GM19043 (cell line): ENCODE measurements at regions not wholly inside any gene's neighbourhood (a gene's known extent, or its start where the extent isn't known, plus 50 kb on each side); places are given as distances from the start of the nearest gene placed in this dataset.
"Not testable (repeated sequence)": the region's sequence is repeated elsewhere in the genome, so short reads cannot be mapped to it uniquely, and the experiment has no call there.

Experiments
- ATAC-seq: cut with Tn5 transposase; IDR thresholded peaks from one replicate; pipeline ENCODE4 v1.9.1; 2021; ENCODE audit warnings: low read depth; ENCODE audit not compliant: unreplicated experiment

- ATAC-seq = no peak
These were observed 135.7 kb downstream of the IGF1 start for GRCh38 chr12:102344691-102345090.

- ATAC-seq = no peak
These were observed 136.8 kb downstream of the IGF1 start for GRCh38 chr12:102343361-102344121.

- ATAC-seq = no peak
These were observed 137.9 kb downstream of the IGF1 start for GRCh38 chr12:102342281-102343006.

DNA sequence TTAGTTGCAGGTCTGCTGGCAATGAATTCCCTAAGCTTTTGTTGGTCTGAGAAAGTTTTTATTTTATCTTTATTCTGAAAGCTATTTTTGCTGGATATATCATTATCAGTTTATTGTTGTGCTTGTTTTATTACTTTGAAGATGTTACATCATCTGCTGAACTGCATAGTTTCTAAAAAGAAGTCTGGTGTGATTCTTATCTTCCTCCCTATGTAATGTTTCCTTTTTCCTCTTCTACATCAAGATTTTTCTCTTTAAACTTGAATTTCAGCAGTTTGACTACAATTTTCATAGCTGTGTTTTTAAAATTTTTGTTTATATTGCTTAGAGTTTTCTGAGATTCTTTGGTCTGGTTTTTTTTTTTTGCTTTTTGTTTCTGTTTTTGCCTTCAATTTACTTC, 137.1 kb upstream of the PMCH start:
- ATAC-seq = no peak

- ATAC-seq = no peak
These were observed 133.8 kb upstream of the PMCH start for GRCh38 chr12:102331419-102331818.

DNA sequence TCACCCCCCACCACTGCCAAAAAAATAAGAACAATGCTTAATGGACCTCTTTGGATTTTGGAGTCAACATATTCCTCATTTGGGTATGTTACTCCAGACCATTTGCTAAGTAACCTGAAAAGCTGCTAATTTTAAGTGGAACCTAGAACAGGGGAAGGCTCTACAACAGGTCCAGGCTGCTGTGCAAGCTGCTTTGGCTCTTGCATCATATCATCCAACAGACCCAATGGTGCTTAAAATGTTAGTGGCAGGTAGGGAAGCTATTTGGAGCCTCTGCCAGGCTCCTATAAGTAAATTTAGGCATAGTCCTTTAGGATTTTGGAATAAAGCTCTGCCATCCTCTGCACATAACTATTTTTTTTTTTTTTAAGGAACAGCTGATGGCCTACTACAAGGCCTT, 132.2 kb upstream of the PMCH start:
- no peak for ATAC-seq

DNA sequence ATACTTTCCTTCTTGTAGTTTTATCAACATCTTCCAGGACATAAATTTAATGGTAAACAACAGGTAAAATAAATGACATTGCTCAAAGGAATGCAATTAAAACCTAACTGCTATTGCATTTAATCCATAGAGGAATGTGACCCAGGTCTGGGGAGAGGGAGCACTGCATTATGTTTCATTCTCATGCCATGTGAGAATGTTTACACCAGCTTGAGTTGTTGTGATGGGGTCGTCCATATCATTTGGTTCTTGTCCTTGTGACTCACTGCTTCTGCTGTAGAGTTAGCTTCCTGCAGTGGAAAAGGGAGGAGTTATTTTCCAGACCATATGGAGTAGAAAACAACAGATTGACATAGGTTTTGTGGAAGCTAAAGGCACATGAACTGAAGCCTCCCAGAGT, 129.3 kb upstream of the PMCH start:
- ATAC-seq = no peak

DNA sequence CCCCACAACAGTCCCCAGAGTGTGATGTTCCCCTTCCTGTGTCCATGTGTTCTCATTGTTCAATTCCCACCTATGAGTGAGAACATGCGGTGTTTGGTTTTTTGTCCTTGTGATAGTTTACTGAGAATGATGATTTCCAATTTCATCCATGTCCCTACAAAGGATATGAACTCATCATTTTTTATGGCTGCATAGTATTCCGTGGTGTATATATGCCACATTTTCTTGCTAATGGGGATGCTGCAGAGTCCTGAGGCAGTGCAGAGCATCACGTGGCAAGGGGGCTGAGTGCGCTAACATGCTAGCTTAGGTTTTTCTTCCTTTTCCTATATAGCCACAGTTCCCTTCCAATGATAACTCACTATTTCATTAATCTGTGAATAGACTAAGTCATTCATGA, 127.5 kb upstream of the PMCH start:
- not testable (repeated sequence) for ATAC-seq

GRCh38 chr12:102323799-102324198, 126.2 kb upstream of the PMCH start:
- ATAC-seq = no peak

DNA sequence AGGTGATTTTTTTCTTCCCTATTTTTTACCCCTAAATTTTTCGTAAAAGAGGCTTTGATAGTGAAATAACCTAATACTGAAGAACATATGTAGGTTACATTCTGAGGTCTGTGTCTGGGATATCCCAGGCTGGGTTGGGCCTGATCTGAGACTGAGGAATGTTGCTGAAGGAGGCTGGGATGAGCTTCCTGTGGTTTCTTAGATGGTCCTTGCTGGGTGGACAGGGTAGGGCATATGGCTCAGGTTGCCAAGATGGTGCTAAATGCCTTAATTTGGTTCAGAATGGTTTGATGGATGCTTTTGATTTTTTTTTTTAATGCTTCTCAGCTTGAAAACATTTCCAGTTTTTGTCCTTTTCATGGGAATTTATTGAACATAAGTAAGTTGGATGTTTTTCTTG, 124.6 kb upstream of the PMCH start:
- no peak for ATAC-seq

DNA sequence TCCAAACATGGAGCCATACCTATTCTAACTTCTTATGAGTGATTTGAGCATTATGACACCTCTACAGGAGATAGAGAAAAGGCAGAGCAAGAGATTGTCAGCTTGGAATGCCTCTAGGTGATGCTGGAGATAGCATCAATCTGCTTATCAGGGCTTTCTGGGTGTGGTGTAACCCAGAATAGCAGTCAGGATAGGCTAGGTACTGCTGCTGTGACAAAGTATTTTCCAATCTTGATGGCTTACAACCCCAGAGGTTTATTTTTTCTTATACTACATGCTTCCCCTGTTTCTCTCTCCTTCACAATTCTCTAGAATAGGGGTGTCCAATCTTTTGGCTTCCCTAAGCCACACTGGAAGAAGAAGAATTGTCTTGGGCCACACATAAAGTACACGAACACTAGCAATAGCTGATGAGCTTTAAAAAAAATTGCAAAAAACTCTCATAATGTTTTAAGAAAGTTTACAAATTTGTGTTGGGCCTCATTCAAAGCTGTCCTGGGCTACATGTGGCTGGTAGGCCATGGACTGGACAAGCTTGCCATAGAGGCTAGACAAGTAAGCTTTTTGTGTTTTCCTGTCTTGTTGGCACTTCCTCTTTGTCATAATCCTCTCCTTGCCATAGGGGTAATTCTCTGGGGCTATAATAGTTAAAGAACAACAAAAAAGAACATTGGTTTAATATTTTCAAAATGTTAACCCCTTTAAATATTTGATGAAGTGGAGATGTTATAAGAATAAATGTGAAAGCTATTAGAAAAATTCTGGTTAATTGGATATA, 123.9 kb upstream of the PMCH start:
- no peak for ATAC-seq

DNA sequence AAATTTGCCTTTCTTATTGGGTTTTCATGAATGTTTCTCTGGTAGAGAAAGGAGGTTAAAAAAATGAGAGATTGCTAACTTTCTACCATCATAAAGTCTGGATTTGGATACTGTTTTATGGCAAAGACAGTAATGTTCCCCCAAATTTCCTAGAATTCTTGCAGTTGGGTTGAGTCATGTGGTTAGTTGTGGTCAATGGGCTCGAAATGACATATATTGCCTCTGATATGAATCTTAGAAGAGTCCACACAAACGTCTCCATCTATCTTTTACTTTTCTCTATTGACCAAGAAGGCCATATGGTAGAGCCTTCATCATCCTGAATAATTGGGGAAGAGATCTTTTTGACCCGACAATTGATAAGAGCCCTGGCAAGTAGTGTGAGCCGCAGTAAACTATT, 119.5 kb upstream of the PMCH start:
- no peak for ATAC-seq

- ATAC-seq = no peak
These were observed 119.1 kb upstream of the PMCH start for GRCh38 chr12:102316723-102317122.

- ATAC-seq = no peak
These were observed 117.2 kb upstream of the PMCH start for GRCh38 chr12:102314821-102315220.

- ATAC-seq = not testable (repeated sequence)
These were observed 115.7 kb upstream of the PMCH start for GRCh38 chr12:102313116-102313971.

GRCh38 chr12:102305486-102305885, 107.9 kb upstream of the PMCH start:
- no peak for ATAC-seq

GRCh38 chr12:102304667-102305066, 107.0 kb upstream of the PMCH start:
- ATAC-seq = not testable (repeated sequence)

DNA sequence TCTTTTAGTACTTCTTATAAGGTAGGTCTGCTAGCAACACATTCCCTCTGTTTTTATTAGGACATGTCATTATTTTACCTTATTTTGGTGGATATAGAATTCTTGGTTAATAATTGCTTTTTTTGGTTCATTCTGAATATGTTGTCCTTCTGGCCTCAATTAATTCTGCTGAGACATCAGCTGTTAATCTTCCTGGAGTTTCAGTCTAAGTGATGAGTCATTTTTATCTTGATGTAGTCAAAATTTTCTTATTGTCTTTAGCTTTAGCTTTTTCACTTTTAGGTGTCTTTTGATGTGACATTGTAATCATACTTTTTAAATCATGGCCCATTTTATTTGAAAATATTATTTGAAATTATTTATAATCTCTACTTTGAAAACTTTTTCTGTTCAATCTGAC, 104.9 kb upstream of the PMCH start:
- no peak for ATAC-seq

DNA sequence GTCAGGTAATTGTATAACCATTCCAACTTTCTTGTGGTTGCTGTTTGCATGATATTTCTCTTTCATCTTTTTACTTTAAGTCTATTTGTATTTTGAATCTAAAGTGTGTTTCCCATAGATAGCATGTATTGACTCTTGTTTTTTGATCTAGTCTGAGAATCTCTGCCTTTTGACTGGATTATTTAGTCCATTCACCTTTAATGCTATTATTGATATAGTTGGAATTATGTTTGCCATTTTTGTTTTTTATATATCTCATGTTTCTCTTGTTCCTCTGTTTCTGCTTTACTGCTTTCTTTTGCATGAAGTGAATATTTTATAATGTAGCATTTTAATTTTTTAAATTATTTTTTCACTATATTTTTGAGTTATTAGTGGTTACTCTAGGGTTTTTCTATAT, 103.9 kb upstream of the PMCH start:
- ATAC-seq = no peak

GRCh38 chr12:102300824-102301461, 103.3 kb upstream of the PMCH start:
- ATAC-seq = peak; percentile 84
